GM12891 (cell line): ENCODE measurements at regions not wholly inside any gene's neighbourhood (a gene's known extent, or its start where the extent isn't known, plus 50 kb on each side); places are given as distances from the start of the nearest gene placed in this dataset.

ENCODE experiments used
- PAX5 ChIP-seq: IDR thresholded peaks from 2 replicates; pipeline ENCODE4 v1.6.1; 2011; ENCODE audit warnings: low read length, moderate library complexity, mild to moderate bottlenecking; ENCODE audit not compliant: insufficient read depth, severe bottlenecking
- POLR2A ChIP-seq: IDR thresholded peaks from 2 replicates; pipeline ENCODE4 v1.6.1; 2011; ENCODE audit warnings: low read depth, low read length, control low read depth
- POLR2AphosphoS5 ChIP-seq: IDR thresholded peaks from 2 replicates; pipeline ENCODE4 v1.6.1; 2011; ENCODE audit warnings: low read depth, low read length, control low read depth
- POU2F2 ChIP-seq: IDR thresholded peaks from 2 replicates; pipeline ENCODE4 v1.6.1; 2011; ENCODE audit warnings: low read depth, mild to moderate bottlenecking, control low read depth, low read length, moderate library complexity
- SPI1 ChIP-seq: IDR thresholded peaks from 2 replicates; pipeline ENCODE4 v1.6.1; 2011; ENCODE audit warnings: low read depth, low read length, control low read depth
- TAF1 ChIP-seq: IDR thresholded peaks from 2 replicates; pipeline ENCODE4 v1.6.1; 2011; ENCODE audit warnings: low read depth, low read length, control low read depth

DNA sequence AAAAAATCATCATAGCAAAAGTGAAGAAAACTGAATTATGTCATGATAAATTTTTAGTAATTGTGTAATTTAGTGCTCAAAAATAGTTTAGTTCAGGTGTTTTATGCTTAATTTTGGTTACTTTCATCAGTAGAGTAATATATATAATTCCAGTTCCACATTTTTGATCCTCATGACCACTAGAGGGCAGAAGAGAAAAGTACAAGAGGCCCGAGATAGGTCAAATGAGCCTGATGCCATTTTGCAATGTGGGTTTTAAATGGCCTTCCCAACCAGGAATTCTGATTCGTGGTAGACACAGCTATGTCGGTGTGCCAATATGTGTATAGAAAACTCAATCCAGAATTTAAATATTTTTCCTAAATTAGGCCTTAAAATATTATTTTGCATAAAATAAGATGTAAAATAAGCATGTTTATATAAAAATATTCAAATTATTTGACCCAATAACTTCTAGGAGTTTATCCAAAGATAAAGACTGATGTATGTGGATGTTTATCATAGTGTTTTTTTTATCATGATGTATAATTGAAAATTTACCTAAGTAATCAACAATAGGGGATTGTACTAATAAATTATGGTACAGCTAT lies 159.7 kb upstream of the RPS6KA2 start:
- TF ChIP-seq TAF1 (no peak), POLR2A (no peak), POLR2AphosphoS5 (no peak), PAX5 (no peak), POU2F2 (no peak), SPI1 (peak; percentile 66)
